H1 (cell line): ENCODE measurements at regions not wholly inside any gene's neighbourhood (a gene's known extent, or its start where the extent isn't known, plus 50 kb on each side); places are given as distances from the start of the nearest gene placed in this dataset.

Experiments
- CTCF ChIA-PET: fragments of 300-600 bp; sonication (Branson Sonifier 250); formaldehyde crosslinking; loops from one replicate; lab custom pipeline; 2021; ENCODE audit not compliant: partially characterized antibody; lab: Charles Lee
- POLR2A ChIA-PET: fragments of 300-600 bp; sonication (Branson Sonifier 250); formaldehyde crosslinking; loops from one replicate; lab custom pipeline; 2021; ENCODE audit warnings: inconsistent platforms; ENCODE audit not compliant: partially characterized antibody; lab: Charles Lee
- DNase-seq, 2 experiments: peaks; one replicate each; pipeline versions ENCODE4 v3.0.0 to v3.0.0-alpha.2; 2010 to 2022; ENCODE audit warnings: low spot score in 2 of 2, low read depth in 1 of 2, mixed read lengths in 1 of 2
- FAIRE-seq: peaks from 2 replicates; lab custom pipeline; 2011; peaks lifted over from hg19 to GRCh38; lab: Jason Lieb, UNC
- H2AFZ ChIP-seq: 2 replicates; pipeline ENCODE4 v1.8.1; 2012; ENCODE audit warnings: low read length, inconsistent platforms
- H2AK5ac ChIP-seq: 2 replicates; pipeline ENCODE4 v1.6.1; 2013; ENCODE audit warnings: low read depth, low read length
- H2BK120ac ChIP-seq: replicated peaks from 2 replicates; pipeline ENCODE3; 2013; ENCODE audit warnings: low read depth, low read length, inconsistent platforms
- H2BK12ac ChIP-seq: 2 replicates; pipeline ENCODE4 v1.6.1; 2013; ENCODE audit warnings: low read depth, low read length
- H2BK15ac ChIP-seq: 2 replicates; pipeline ENCODE4 v1.6.1; 2013; ENCODE audit warnings: low read length
- H2BK20ac ChIP-seq: 2 replicates; pipeline ENCODE4 v1.6.1; 2013; ENCODE audit warnings: low read length
- H2BK5ac ChIP-seq: 2 replicates; pipeline ENCODE4 v1.6.1; 2013; ENCODE audit warnings: low read depth, low read length
- H3K14ac ChIP-seq: 2 replicates; pipeline ENCODE4 v1.6.1; 2013; ENCODE audit warnings: inconsistent platforms; ENCODE audit not compliant: insufficient read length
- H3K18ac ChIP-seq: 2 replicates; pipeline ENCODE4 v1.6.1; 2013; ENCODE audit warnings: low read length; ENCODE audit errors: extremely low read depth
- H3K23ac ChIP-seq: 2 replicates; pipeline ENCODE4 v1.6.1; 2013; ENCODE audit warnings: inconsistent platforms; ENCODE audit not compliant: insufficient read length
- H3K23me2 ChIP-seq: 2 replicates; pipeline ENCODE4 v1.6.1; 2013; ENCODE audit warnings: low read depth, low read length
- H3K27ac ChIP-seq: 2 replicates; pipeline ENCODE4 v1.6.1; 2011; ENCODE audit warnings: low read depth, low read length, inconsistent platforms
- H3K27me3 ChIP-seq, 4 experiments: replicated peaks in 1 of 4; 1 replicate in 1 of 4; 2 replicates in 3 of 4; pipeline versions ENCODE4 v1.6.1 to v1.8.1; 2011 to 2013; ENCODE audit warnings: low read length in 3 of 4, mild to moderate bottlenecking in 3 of 4, inconsistent platforms in 2 of 4, mixed read lengths in 2 of 4, moderate library complexity in 1 of 4; ENCODE audit not compliant: control insufficient read depth in 3 of 4, insufficient read depth in 3 of 4; ENCODE audit errors: extremely low read depth in 1 of 4
- H3K36me3 ChIP-seq, 4 experiments: 2 replicates each; pipeline versions ENCODE4 v1.6.1 to v1.8.1; 2011 to 2013; ENCODE audit warnings: mild to moderate bottlenecking in 4 of 4, low read length in 3 of 4, moderate library complexity in 2 of 4, control low read depth in 1 of 4, inconsistent platforms in 1 of 4; ENCODE audit not compliant: insufficient read depth in 4 of 4, control insufficient read depth in 2 of 4
- H3K4ac ChIP-seq: replicated peaks from 2 replicates; pipeline ENCODE3; 2013; ENCODE audit warnings: low read length, low read depth, mixed read lengths, inconsistent platforms; ENCODE audit not compliant: insufficient read length
- H3K4me1 ChIP-seq, 4 experiments: replicated peaks in 1 of 4; 1 replicate in 1 of 4; 2 replicates in 3 of 4; pipeline versions ENCODE4 v1.6.1 to v1.8.1; 2011 to 2013; ENCODE audit warnings: low read length in 3 of 4, inconsistent platforms in 2 of 4, mixed read lengths in 1 of 4; ENCODE audit not compliant: insufficient read depth in 4 of 4, control insufficient read depth in 3 of 4
- H3K4me2 ChIP-seq, 2 experiments: 2 replicates each; pipeline versions ENCODE4 v1.6.1 to v1.8.1; 2011 to 2013; ENCODE audit warnings: low read depth in 2 of 2, low read length in 2 of 2, control low read depth in 1 of 2, inconsistent platforms in 1 of 2, mild to moderate bottlenecking in 1 of 2; ENCODE audit not compliant: insufficient read depth in 1 of 2
- H3K4me3 ChIP-seq, 4 experiments: fragments of 200-600, 300-600 bp in 1 of 4; sonication (generic), shearing (Covaris generic), sonication (Bioruptor Twin) in 1 of 4; 2 replicates each; pipeline versions ENCODE4 v1.5.1 to v1.8.1; 2011 to 2016; ENCODE audit warnings: low read length in 4 of 4, low read depth in 3 of 4, control low read depth in 2 of 4, inconsistent platforms in 2 of 4, mild to moderate bottlenecking in 2 of 4, mixed read lengths in 1 of 4, moderate library complexity in 1 of 4; ENCODE audit not compliant: insufficient read depth in 2 of 4; ENCODE audit errors: extremely low read depth in 1 of 4
- H3K56ac ChIP-seq: replicated peaks from 2 replicates; pipeline ENCODE3; 2013; ENCODE audit warnings: low read depth, mild to moderate bottlenecking, mixed read lengths, low read length, inconsistent platforms; ENCODE audit not compliant: insufficient read length
- H3K79me1 ChIP-seq: 2 replicates; pipeline ENCODE4 v1.6.1; 2013; ENCODE audit warnings: low read depth, low read length, control low read depth
- H3K79me2 ChIP-seq, 2 experiments: 2 replicates each; pipeline versions ENCODE4 v1.6.1 to v1.8.1; 2012 to 2013; ENCODE audit warnings: low read length in 2 of 2, mild to moderate bottlenecking in 2 of 2, inconsistent platforms in 1 of 2; ENCODE audit not compliant: insufficient read depth in 2 of 2, control insufficient read depth in 1 of 2
- H3K9ac ChIP-seq, 4 experiments: replicated peaks in 1 of 4; 1 replicate in 1 of 4; 2 replicates in 3 of 4; pipeline versions ENCODE4 v1.6.1 to v1.8.1; 2011 to 2013; ENCODE audit warnings: low read depth in 3 of 4, low read length in 3 of 4, control low read depth in 2 of 4, mild to moderate bottlenecking in 2 of 4, moderate library complexity in 2 of 4, inconsistent platforms in 1 of 4; ENCODE audit errors: extremely low read depth in 1 of 4
- H3K9me3 ChIP-seq, 2 experiments: 2 replicates each; pipeline versions ENCODE4 v1.6.1 to v1.8.1; 2012 to 2013; ENCODE audit warnings: mild to moderate bottlenecking in 2 of 2, moderate library complexity in 2 of 2, control low read depth in 1 of 2, inconsistent platforms in 1 of 2, low read depth in 1 of 2, low read length in 1 of 2, mixed read lengths in 1 of 2; ENCODE audit not compliant: insufficient read depth in 2 of 2
- H4K20me1 ChIP-seq, 2 experiments: replicated peaks in 1 of 2; 2 replicates each; pipeline versions ENCODE3 to v1.8.1; 2011 to 2013; ENCODE audit warnings: inconsistent platforms in 2 of 2, low read length in 2 of 2, mild to moderate bottlenecking in 1 of 2; ENCODE audit not compliant: insufficient read depth in 2 of 2, control insufficient read depth in 1 of 2
- H4K5ac ChIP-seq: 2 replicates; pipeline ENCODE4 v1.6.1; 2013; ENCODE audit warnings: low read length, low read depth, mixed read lengths, inconsistent platforms; ENCODE audit not compliant: insufficient read length
- H4K8ac ChIP-seq: 2 replicates; pipeline ENCODE4 v1.8.0; 2013; ENCODE audit warnings: mild to moderate bottlenecking, moderate library complexity, low read length, inconsistent platforms; ENCODE audit not compliant: insufficient read depth; ENCODE audit errors: extremely low read depth
- H4K91ac ChIP-seq: replicated peaks from 2 replicates; pipeline ENCODE3; 2013; ENCODE audit warnings: low read length, mixed read lengths, inconsistent platforms; ENCODE audit not compliant: insufficient read length
- BACH1 ChIP-seq: IDR thresholded peaks from 2 replicates; pipeline ENCODE4 v1.6.1; 2012; ENCODE audit warnings: low read length, improper control_type of control experiment
- CTCF ChIP-seq, 3 experiments: IDR thresholded peaks; 1 replicate in 2 of 3; 2 replicates in 1 of 3; pipeline versions ENCODE4 v1.5.1 to v1.6.1; 2011; ENCODE audit warnings: low read length in 3 of 3, mild to moderate bottlenecking in 3 of 3, inconsistent platforms in 2 of 3, low read depth in 1 of 3, moderate library complexity in 1 of 3; ENCODE audit not compliant: insufficient read depth in 1 of 3; ENCODE audit errors: control extremely low read depth in 1 of 3
- HDAC2 ChIP-seq, 2 experiments: fragments of 300-600 bp in 1 of 2; sonication (generic) in 1 of 2; IDR thresholded peaks; 2 replicates each; pipeline ENCODE4 v1.6.1; 2011 to 2012; ENCODE audit warnings: low read depth in 2 of 2, low read length in 2 of 2, mild to moderate bottlenecking in 2 of 2, moderate library complexity in 2 of 2, borderline replicate concordance in 1 of 2, inconsistent platforms in 1 of 2
- RAD21 ChIP-seq, 2 experiments: IDR thresholded peaks in 1 of 2; conservative IDR thresholded peaks in 1 of 2; 2 replicates each; pipeline ENCODE4 v1.6.1; 2011; ENCODE audit warnings: low read depth in 2 of 2, low read length in 2 of 2, improper control_type of control experiment in 1 of 2, inconsistent platforms in 1 of 2, mild to moderate bottlenecking in 1 of 2, moderate library complexity in 1 of 2
- SIRT6 ChIP-seq: IDR thresholded peaks from one replicate; pipeline ENCODE4 v1.7.1; 2012; ENCODE audit warnings: low read length, inconsistent platforms
- TAF7 ChIP-seq: optimal IDR thresholded peaks from 2 replicates; pipeline ENCODE3; 2011; ENCODE audit warnings: low read depth, mild to moderate bottlenecking, inconsistent platforms, low read length, moderate library complexity, borderline replicate concordance
- TCF12 ChIP-seq: IDR thresholded peaks from 2 replicates; pipeline ENCODE4 v1.6.1; 2011; ENCODE audit warnings: low read depth, mild to moderate bottlenecking, low read length
- ZNF274 ChIP-seq: IDR thresholded peaks from 2 replicates; pipeline ENCODE4 v1.7.0; 2012; ENCODE audit warnings: low read length, borderline replicate concordance; ENCODE audit errors: extremely low read depth
- WGBS, 2 experiments: shearing (Covaris generic) in 1 of 2; methylation state at CpG; one replicate each; pipeline versions ENCODE4 v1.1.6 to v1.1.7; 2013 to 2015; ENCODE audit warnings: low lambda C conversion rate in 2 of 2, mixed read lengths in 2 of 2, inconsistent platforms in 1 of 2, low coverage in 1 of 2, missing lambda C conversion rate in 1 of 2; ENCODE audit not compliant: insufficient replicate concordance in 2 of 2, insufficient coverage in 1 of 2, insufficient read length in 1 of 2; ENCODE audit errors: extremely low coverage in 1 of 2, missing lambda C conversion rate in 1 of 2; 5-methylcytosine and 5-hydroxymethylcytosine counted together

GRCh38 chr4:152158225-152158624 lies 377.7 kb downstream of the FBXW7 start:
- Histone ChIP-seq H4K20me1 (no peaks in the 10 kb centered on the region), H3K14ac (no peak overlapping the region), H4K5ac (no peak overlapping the region), H3K4me3 (no peak overlapping the region), H3K36me3 (no peaks in the 10 kb centered on the region), H2BK12ac (no peak overlapping the region), H3K56ac (no peak overlapping the region), H2BK15ac (no peak overlapping the region), H2BK120ac (no peak overlapping the region), H3K4me2 (no peak overlapping the region), H4K8ac (no peak overlapping the region), H3K79me1 (no peaks in the 10 kb centered on the region), H3K23ac (no peak overlapping the region), H2AFZ (no peak overlapping the region), H4K91ac (no peak overlapping the region), H3K9me3 (no peaks in the 10 kb centered on the region), H2AK5ac (no peak overlapping the region), H2BK20ac (no peak overlapping the region), H3K23me2 (no peaks in the 10 kb centered on the region), H3K79me2 (no peaks in the 10 kb centered on the region), H3K27ac (no peak overlapping the region), H2BK5ac (no peak overlapping the region), H3K27me3 (no peaks in the 10 kb centered on the region), H3K4ac (no peak overlapping the region), H3K4me1 (no peaks in the 10 kb centered on the region; a peak in 1 of 7 replicates), H3K9ac (no peak overlapping the region), H3K18ac (no peak overlapping the region)
- ChIA-PET POLR2A (no interaction called here), CTCF (interaction anchor here (0.8 to 1.3 kb wide), 2 partner anchors 112 to 202 kb away, joined by 3 read pairs; no protein-coding TSS in a partner anchor)
- FAIRE-seq (no peak), DNase-seq (no peak)
- WGBS, 2 experiments: 67% methylated on average over 2 of the region's 2 CpGs; no CpG with 5 or more reads in 1 of the 2 experiments
- TF ChIP-seq HDAC2 (IDR thresholded peaks at IDR 0.05; ENCODE audit: borderline replicate concordance in 1 of 2, low read depth in 2 of 2, low read length in 2 of 2) (no peak), TAF7 (no peak), SIRT6 (no peak), ZNF274 (no peak), CTCF (IDR thresholded peaks at IDR 0.05; ENCODE audit: control extremely low read depth in 1 of 3, insufficient read depth in 1 of 3, low read depth in 1 of 3, low read length in 3 of 3) (no peak), TCF12 (no peak), RAD21 (IDR thresholded peaks at IDR 0.05 in 1 of 2, conservative IDR thresholded peaks at IDR 0.05 in 1 of 2; ENCODE audit: low read depth in 2 of 2, low read length in 2 of 2) (no peak), BACH1 (no peak)
